Adrenal gland (tissue), 9 donors: ENCODE measurements at regions not wholly inside any gene's neighbourhood (a gene's known extent, or its start where the extent isn't known, plus 50 kb on each side); places are given as distances from the start of the nearest gene placed in this dataset.

Source experiments
- DNase-seq, 7 donors: peaks; one replicate each; pipeline ENCODE4 v3.0.0-alpha.2; 2019 to 2020
- H3K27ac ChIP-seq, 5 donors: fragments of 200-600 bp; sonication (generic) in 4 of 5; 1 replicate in 3 of 5; 2 replicates in 2 of 5; pipeline versions ENCODE4 v1.5.1 to v1.8.0; 2016 to 2020; ENCODE audit warnings: mild to moderate bottlenecking in 1 of 5
- H3K27me3 ChIP-seq: fragments of 200-600 bp; 2 replicates; pipeline ENCODE4 v1.8.0; 2021
- H3K36me3 ChIP-seq, 2 donors: fragments of 200-600 bp; replicated peaks in 1 of 2; 1 replicate in 1 of 2; 2 replicates in 1 of 2; pipeline versions ENCODE4 v1.5.1 to v1.8.0; 2018 to 2022
- H3K4me1 ChIP-seq, 2 donors: fragments of 200-600 bp; replicated peaks in 1 of 2; 1 replicate in 1 of 2; 2 replicates in 1 of 2; pipeline versions ENCODE4 v1.5.1 to v1.8.0; 2018 to 2021
- H3K4me3 ChIP-seq, 4 donors: fragments of 200-600 bp; sonication (generic) in 3 of 4; one replicate each; pipeline ENCODE4 v1.5.1; 2016 to 2018
- H3K9me3 ChIP-seq, 3 donors: fragments of 200-600 bp; sonication (generic) in 1 of 3; replicated peaks in 1 of 3; 1 replicate in 2 of 3; 2 replicates in 1 of 3; pipeline versions ENCODE4 v1.5.1 to v1.8.0; 2016 to 2021
- CTCF ChIP-seq, 6 experiments: fragments of 450-650 bp in 4 of 6; fragments of 200-600 bp in 2 of 6; sonication (generic) in 1 of 6; IDR thresholded peaks; 1 replicate in 5 of 6; 2 replicates in 1 of 6; pipeline versions ENCODE4 v1.5.1 to v1.8.0; 2016 to 2021; ENCODE audit warnings: antibody characterized with exemption in 6 of 6, mild to moderate bottlenecking in 2 of 6, moderate library complexity in 1 of 6
- POLR2A ChIP-seq, 2 donors: fragments of 450-650 bp; IDR thresholded peaks; one replicate each; pipeline ENCODE4 v1.6.1; 2017; ENCODE audit warnings: antibody characterized with exemption in 2 of 2, mild to moderate bottlenecking in 2 of 2, moderate library complexity in 1 of 2
- WGBS, 4 donors: extraction: QIAGEN DNeasy Blood & Tissue Kit in 2 of 4; methylation state at CpG; one replicate each; pipeline versions ENCODE4 v1.1.5 to v1.1.7; 2013 to 2017; 5-methylcytosine and 5-hydroxymethylcytosine counted together
- intact Hi-C, 2 donors: fragments of 100-400 bp; cut with DNase I; formaldehyde crosslinking; loops; one replicate each; pipeline versions ENCODE4 v1.14.1 to v1.15.0; 2022 to 2023
- donor health status: healthy with polysubstance abuse.
- donor health status: Bipolar disorder and iron deficiency.
- donor health status: DM: yes; HTN: yes; CAD: no.
- donor health status: DM: no; HTN: no; CAD: no.
- donor health status: DM: no; HTN: no; CAD: no.

GRCh38 chr5:89849830-89850512 lies 559.6 kb downstream of the CETN3 start:
- H3K4me1 ChIP-seq, result no peaks in the 10 kb centered on the region
- no peaks in the 10 kb centered on the region for H3K9me3 ChIP-seq
- no peak for TF ChIP-seq POLR2A (IDR thresholded peaks at IDR 0.05)
- TF ChIP-seq CTCF (IDR thresholded peaks at IDR 0.05), result no peak
- DNase-seq, result no peak
- intact Hi-C loops, result no loop called here
- WGBS, 4 donors, result 20 to 39% (median 34%) methylated on average over 1 of the region's 1 CpG
- no peak overlapping the region for H3K27ac ChIP-seq
- H3K27me3 ChIP-seq, result no peaks in the 10 kb centered on the region
- H3K36me3 ChIP-seq, result no peaks in the 10 kb centered on the region
- H3K4me3 ChIP-seq, result no peak overlapping the region

GRCh38 chr5:89847743-89848142 lies 561.8 kb downstream of the CETN3 start:
- Histone ChIP-seq H3K4me3 (no peak overlapping the region), H3K4me1 (no peaks in the 10 kb centered on the region), H3K9me3 (no peaks in the 10 kb centered on the region), H3K27ac (no peak overlapping the region), H3K27me3 (no peaks in the 10 kb centered on the region), H3K36me3 (no peaks in the 10 kb centered on the region)
- WGBS, 4 donors, result 36 to 65% (median 62%) methylated on average over 1 to 4 of the region's 4 CpGs
- intact Hi-C loops, result no loop called here
- no peak for TF ChIP-seq POLR2A (IDR thresholded peaks at IDR 0.05)
- TF ChIP-seq CTCF (IDR thresholded peaks at IDR 0.05), result no peak
- DNase-seq, result no peak

GRCh38 chr5:89844548-89844947 lies 565.0 kb downstream of the CETN3 start:
- no peak overlapping the region for H3K27ac ChIP-seq
- intact Hi-C loops, result no loop called here
- DNase-seq, result no peak
- no peaks in the 10 kb centered on the region for H3K9me3 ChIP-seq
- no peak overlapping the region for H3K4me3 ChIP-seq
- no peaks in the 10 kb centered on the region for H3K27me3 ChIP-seq
- no peaks in the 10 kb centered on the region for H3K36me3 ChIP-seq
- TF ChIP-seq POLR2A (IDR thresholded peaks at IDR 0.05) (no peak), CTCF (IDR thresholded peaks at IDR 0.05) (no peak)
- no peaks in the 10 kb centered on the region for H3K4me1 ChIP-seq

GRCh38 chr5:89842531-89842930 lies 567.0 kb downstream of the CETN3 start:
- TF ChIP-seq POLR2A (IDR thresholded peaks at IDR 0.05), result no peak
- TF ChIP-seq CTCF (IDR thresholded peaks at IDR 0.05), result no peak
- Histone ChIP-seq H3K27ac (no peak overlapping the region), H3K4me3 (no peak overlapping the region), H3K36me3 (no peaks in the 10 kb centered on the region), H3K9me3 (no peaks in the 10 kb centered on the region), H3K27me3 (no peaks in the 10 kb centered on the region), H3K4me1 (no peaks in the 10 kb centered on the region)
- DNase-seq, result no peak
- intact Hi-C loops, result no loop called here
- 30 to 36% (median 33%) methylated on average over 1 of the region's 1 CpG for WGBS, 4 donors
